Transverse colon (tissue), 4 donors: ENCODE measurements at regions not wholly inside any gene's neighbourhood (a gene's known extent, or its start where the extent isn't known, plus 50 kb on each side); places are given as distances from the start of the nearest gene placed in this dataset.

Experiments used
- DNase-seq: peaks from one replicate; pipeline ENCODE4 v3.0.0-alpha.2; 2019
- H3K27ac ChIP-seq, 4 donors: fragments of 200-600 bp; sonication (generic); 2 replicates each; pipeline ENCODE4 v1.5.1; 2016 to 2018; ENCODE audit warnings: inconsistent platforms in 4 of 4
- H3K27me3 ChIP-seq: fragments of 200-600 bp; sonication (generic); 2 replicates; pipeline ENCODE4 v1.5.1; 2017; ENCODE audit warnings: inconsistent platforms
- H3K36me3 ChIP-seq, 4 donors: fragments of 200-600 bp; sonication (generic); 2 replicates each; pipeline ENCODE4 v1.5.1; 2017 to 2019; ENCODE audit warnings: inconsistent platforms in 4 of 4
- H3K4me1 ChIP-seq, 4 donors: fragments of 200-600 bp; sonication (generic); 2 replicates each; pipeline ENCODE4 v1.5.1; 2017 to 2020; ENCODE audit warnings: inconsistent platforms in 4 of 4
- H3K4me3 ChIP-seq, 4 donors: fragments of 200-600 bp; sonication (generic); 1 replicate in 1 of 4; 2 replicates in 3 of 4; pipeline versions ENCODE4 v1.5.1 to v1.6.1; 2017 to 2019; ENCODE audit warnings: inconsistent platforms in 4 of 4
- H3K9me3 ChIP-seq, 2 donors: fragments of 200-600 bp; sonication (generic); 2 replicates each; pipeline ENCODE4 v1.5.1; 2017 to 2019; ENCODE audit warnings: inconsistent platforms in 2 of 2
- CTCF ChIP-seq, 5 experiments: fragments of 200-600 bp in 3 of 5; fragments of 450-650 bp in 2 of 5; sonication (generic) in 3 of 5; IDR thresholded peaks; 1 replicate in 2 of 5; 2 replicates in 3 of 5; pipeline ENCODE4 v1.5.1; 2016 to 2017; ENCODE audit warnings: antibody characterized with exemption in 5 of 5, inconsistent platforms in 3 of 5, mild to moderate bottlenecking in 2 of 5, moderate library complexity in 1 of 5
- EP300 ChIP-seq: sonication (generic); formaldehyde crosslinking; IDR thresholded peaks from one replicate; pipeline ENCODE4 v1.6.1; 2017; ENCODE audit warnings: antibody characterized with exemption, low read depth
- POLR2A ChIP-seq: fragments of 450-650 bp; IDR thresholded peaks from one replicate; pipeline ENCODE4 v1.6.1; 2016; ENCODE audit warnings: antibody characterized with exemption, mild to moderate bottlenecking, moderate library complexity
- POLR2AphosphoS5 ChIP-seq, 3 donors: sonication (generic); formaldehyde crosslinking; IDR thresholded peaks; one replicate each; pipeline ENCODE4 v1.6.1; 2016; ENCODE audit warnings: antibody characterized with exemption in 3 of 3
- WGBS, 2 donors: methylation state at CpG; one replicate each; pipeline ENCODE4 v1.1.5; 2018; ENCODE audit warnings: low coverage in 1 of 2; 5-methylcytosine and 5-hydroxymethylcytosine counted together
- in situ Hi-C, 4 donors: fragments of 200-750 bp; cut with MboI; loops; one replicate each; pipeline versions ENCODE4 v1.15.0 to v1.15.1; 2017; ENCODE audit warnings: low sequenced_read_pairs in 3 of 4, low pct_ligation_motif_present in 1 of 4, low pct_unique_long_range_greater_than_20kb in 1 of 4
- intact Hi-C: fragments of 100-400 bp; cut with DNase I; formaldehyde crosslinking; loops from one replicate; pipeline ENCODE4 v1.15.1; 2023; ENCODE audit warnings: low total_unique reads

DNA sequence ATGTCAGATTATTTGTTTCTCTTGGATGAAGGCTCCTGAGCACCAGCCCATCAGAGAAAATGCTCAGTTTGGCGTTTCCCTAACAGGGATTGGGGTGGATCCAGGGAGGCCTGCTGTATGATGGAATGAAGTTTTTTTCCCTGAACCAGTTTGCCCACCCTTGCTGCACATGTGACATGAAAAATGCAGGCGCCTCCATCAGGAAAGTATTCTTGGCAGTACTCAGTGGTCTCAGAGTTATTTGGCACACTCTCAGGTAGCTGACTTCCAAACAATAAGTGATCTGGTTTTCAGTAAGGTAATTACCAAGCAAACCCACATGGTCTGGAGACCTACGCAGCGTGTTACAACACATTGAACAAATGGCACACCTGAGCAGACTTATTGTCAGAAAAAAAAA lies 254.9 kb downstream of the PAX3 start:
- Histone ChIP-seq H3K36me3 (no peaks in the 10 kb centered on the region), H3K27me3 (no peaks in the 10 kb centered on the region), H3K9me3 (no peaks in the 10 kb centered on the region), H3K27ac (no peak overlapping the region), H3K4me3 (no peak overlapping the region), H3K4me1 (no peaks in the 10 kb centered on the region)
- intact Hi-C loops: no loop called here
- in situ Hi-C loops: loop anchor here in 1 of 4 donors (25.0 kb wide), 1 partner anchor 518 kb away; no protein-coding TSS in a partner anchor
- no peak for TF ChIP-seq POLR2A
- TF ChIP-seq POLR2AphosphoS5 (IDR thresholded peaks at IDR 0.05): no peak
- no peak for TF ChIP-seq CTCF (IDR thresholded peaks at IDR 0.05)
- no peak for TF ChIP-seq EP300
- DNase-seq: no peak
- WGBS, 2 donors: 77 to 80% methylated on average over 3 to 4 of the region's 4 CpGs

GRCh38 chr2:222042666-222043065 lies 256.1 kb downstream of the PAX3 start:
- Histone ChIP-seq H3K27ac (no peak overlapping the region), H3K4me3 (no peak overlapping the region)
- no peak for TF ChIP-seq CTCF (IDR thresholded peaks at IDR 0.05)
- no peak for TF ChIP-seq EP300
- TF ChIP-seq POLR2AphosphoS5 (IDR thresholded peaks at IDR 0.05): no peak
- no peak for TF ChIP-seq POLR2A

GRCh38 chr2:222040333-222040732 lies 258.5 kb downstream of the PAX3 start:
- Histone ChIP-seq H3K27ac (no peak overlapping the region), H3K36me3 (no peaks in the 10 kb centered on the region), H3K4me1 (peaks cover 0 to 8% (median 0%) of the 10 kb centered on the region in 4 donors), H3K4me3 (no peak overlapping the region), H3K27me3 (no peaks in the 10 kb centered on the region), H3K9me3 (no peaks in the 10 kb centered on the region)
- intact Hi-C loops (no loop called here), in situ Hi-C loops (loop anchor here in 1 of 4 donors (25.0 kb wide), 1 partner anchor 522 kb away; no protein-coding TSS in a partner anchor)
- TF ChIP-seq EP300: no peak
- no peak for TF ChIP-seq POLR2A
- no peak for TF ChIP-seq POLR2AphosphoS5 (IDR thresholded peaks at IDR 0.05)
- TF ChIP-seq CTCF (IDR thresholded peaks at IDR 0.05): no peak
- DNase-seq: no peak
- 86% methylated on average over 2 of the region's 2 CpGs for WGBS, 2 donors

More at GRCh38 chr2:222042666-222043065, 256.1 kb downstream of the PAX3 start:
- DNase-seq: no peak
- intact Hi-C loops: no loop called here
- H3K4me1 ChIP-seq: peaks cover 0 to 8% (median 0%) of the 10 kb centered on the region in 4 donors
- H3K36me3 ChIP-seq: no peaks in the 10 kb centered on the region
- H3K9me3 ChIP-seq: no peaks in the 10 kb centered on the region
- WGBS, 2 donors: 61% methylated on average over 4 of the region's 4 CpGs
- no peaks in the 10 kb centered on the region for H3K27me3 ChIP-seq
- in situ Hi-C loops: loop anchor here in 1 of 4 donors (25.0 kb wide), 1 partner anchor 520 kb away; no protein-coding TSS in a partner anchor

GRCh38 chr2:222039821-222040220 lies 259.0 kb downstream of the PAX3 start:
- 64 to 86% methylated on average over 2 to 3 of the region's 3 CpGs for WGBS, 2 donors
- H3K27ac ChIP-seq: no peak overlapping the region
- no peaks in the 10 kb centered on the region for H3K27me3 ChIP-seq
- H3K4me1 ChIP-seq: peaks cover 0 to 8% (median 0%) of the 10 kb centered on the region in 4 donors
- H3K9me3 ChIP-seq: no peaks in the 10 kb centered on the region
- no peak overlapping the region for H3K4me3 ChIP-seq
- intact Hi-C loops (no loop called here), in situ Hi-C loops (loop anchor here in 1 of 4 donors (25.0 kb wide), 1 partner anchor 522 kb away; no protein-coding TSS in a partner anchor)
- TF ChIP-seq POLR2A (no peak), POLR2AphosphoS5 (IDR thresholded peaks at IDR 0.05) (no peak), EP300 (no peak), CTCF (IDR thresholded peaks at IDR 0.05) (no peak)
- DNase-seq: no peak
- no peaks in the 10 kb centered on the region for H3K36me3 ChIP-seq
